ENCODE measurements at regions not wholly inside any gene's neighbourhood (a gene's known extent, or its start where the extent isn't known, plus 50 kb on each side); places are given as distances from the start of the nearest gene placed in this dataset.
A peak's percentile ranks its signal among the peaks of the same experiment; 100 is the strongest.

- intact Hi-C loops (cut with DNase I) = loop anchor here (10.0 kb wide), 1 partner anchor 139 kb away; no protein-coding TSS in a partner anchor
Measured at GRCh38 chr12:93163260-93164036, 214.3 kb upstream of the NUDT4 start.

GRCh38 chr12:93164103-93164880 is 213.4 kb upstream of the NUDT4 start:
- H3K4me3 ChIP-seq = no peak overlapping the region
- peak; percentile 69 for DNase-seq
- peak overlapping the region; percentile 74 for H3K27ac ChIP-seq
- no peaks in the 10 kb centered on the region for H3K36me3 ChIP-seq
- H3K9me3 ChIP-seq = no peaks in the 10 kb centered on the region
- H3K9ac ChIP-seq (ENCODE audit: low read depth in 2 of 2, low read length in 2 of 2) = peak overlapping the region in 1 of 2 donors; percentile 59
- no peaks in the 10 kb centered on the region for H3K27me3 ChIP-seq
- peaks cover 3% of the 10 kb centered on the region for H3K4me1 ChIP-seq
- TF ChIP-seq CTCF (IDR thresholded peaks at IDR 0.05) = no peak
- intact Hi-C loops (cut with DNase I) = loop anchor here (10.0 kb wide), 1 partner anchor 139 kb away; no protein-coding TSS in a partner anchor

More at GRCh38 chr12:93163260-93164036, 214.3 kb upstream of the NUDT4 start:
- Histone ChIP-seq H3K36me3 (no peaks in the 10 kb centered on the region), H3K9me3 (no peaks in the 10 kb centered on the region), H3K9ac (ENCODE audit: low read depth in 2 of 2, low read length in 2 of 2) (peak overlapping the region in 1 of 2 donors; percentile 59), H3K4me3 (no peak overlapping the region), H3K4me1 (peaks cover 3% of the 10 kb centered on the region), H3K27ac (peak overlapping the region; percentile 74), H3K27me3 (no peaks in the 10 kb centered on the region)
- DNase-seq = no peak
- TF ChIP-seq CTCF (IDR thresholded peaks at IDR 0.05) = no peak

DNA sequence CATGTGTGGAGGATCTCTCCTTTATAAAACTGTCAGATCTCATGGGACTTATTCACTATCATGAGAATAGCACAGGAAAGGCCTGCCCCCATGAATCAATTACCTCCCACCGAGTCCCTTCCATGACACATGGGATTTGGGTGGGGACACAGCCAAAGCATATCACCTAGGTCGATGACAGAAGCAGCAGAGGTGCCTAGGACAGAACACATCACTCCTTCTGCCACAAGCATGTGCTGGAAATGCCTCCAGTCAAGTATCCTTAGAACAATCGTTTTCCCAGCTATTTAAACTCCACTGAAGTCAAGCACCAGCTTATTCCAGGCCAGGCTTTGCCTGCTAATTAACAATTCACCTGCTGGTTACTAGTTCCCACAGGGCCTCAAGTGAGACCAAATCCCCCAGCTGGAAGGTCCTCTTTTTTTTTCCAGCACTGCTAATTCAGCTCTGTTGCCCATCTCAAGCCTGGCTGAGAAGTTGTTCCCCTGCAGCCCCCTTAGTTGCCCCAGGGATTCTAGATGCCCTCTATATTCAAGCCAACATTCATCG is 212.3 kb upstream of the NUDT4 start:
- H3K27ac ChIP-seq = peak overlapping the region; percentile 74
- no peaks in the 10 kb centered on the region for H3K27me3 ChIP-seq
- H3K36me3 ChIP-seq = no peaks in the 10 kb centered on the region
- H3K9ac ChIP-seq (ENCODE audit: low read depth in 2 of 2, low read length in 2 of 2) = peak overlapping the region in 1 of 2 donors; percentile 1
- no peaks in the 10 kb centered on the region for H3K9me3 ChIP-seq
- peaks cover 3% of the 10 kb centered on the region for H3K4me1 ChIP-seq
- no peak for TF ChIP-seq CTCF (IDR thresholded peaks at IDR 0.05)
- no peak for DNase-seq
- intact Hi-C loops (cut with DNase I) = loop anchor here (10.0 kb wide), 1 partner anchor 141 kb away; no protein-coding TSS in a partner anchor
- no peak overlapping the region for H3K4me3 ChIP-seq

DNA sequence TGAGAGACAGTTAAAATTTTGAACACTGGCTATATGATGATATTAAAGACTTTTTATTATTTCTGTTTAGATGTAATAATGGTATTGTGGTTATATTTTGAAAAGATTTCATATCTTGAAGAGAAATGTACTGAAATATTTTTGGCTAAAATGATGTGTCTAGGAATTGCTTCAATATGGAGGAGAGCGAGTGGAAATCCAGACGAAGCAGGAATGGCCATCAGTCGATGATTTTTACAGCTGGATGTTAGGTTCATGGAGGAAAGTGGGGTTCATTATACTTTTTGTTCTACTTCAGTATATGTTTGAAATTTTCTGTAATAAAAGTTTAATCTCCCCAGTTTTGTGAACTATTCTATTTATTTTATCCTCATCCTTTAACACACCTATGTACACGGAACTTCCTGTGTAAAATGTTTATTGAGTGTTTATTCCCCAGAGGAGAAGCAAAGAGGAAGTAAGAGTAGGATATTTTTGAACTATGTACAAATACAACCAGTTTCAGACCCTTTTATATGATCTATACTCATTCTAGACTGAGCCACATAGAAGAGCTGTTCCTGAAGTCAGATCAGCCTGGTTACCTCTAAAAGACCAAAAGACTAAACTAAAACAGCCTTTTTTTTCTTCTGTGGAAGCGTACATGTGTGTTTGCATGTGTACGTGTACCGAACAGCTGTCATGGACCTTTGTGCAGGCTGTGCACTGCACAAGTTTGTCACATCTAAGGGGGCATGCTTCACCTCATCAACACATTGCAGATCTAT is 211.0 kb upstream of the NUDT4 start:
- intact Hi-C loops (cut with DNase I) = loop anchor here (10.0 kb wide), 1 partner anchor 142 kb away; no protein-coding TSS in a partner anchor
- no peak for TF ChIP-seq CTCF (IDR thresholded peaks at IDR 0.05)
- no peaks in the 10 kb centered on the region for H3K36me3 ChIP-seq

More for the DNA sequence above, 211.0 kb upstream of the NUDT4 start:
- Histone ChIP-seq H3K4me3 (no peak overlapping the region), H3K9me3 (no peaks in the 10 kb centered on the region), H3K4me1 (peaks cover 3% of the 10 kb centered on the region), H3K27ac (peak overlapping the region; percentile 62), H3K27me3 (no peaks in the 10 kb centered on the region), H3K9ac (ENCODE audit: low read depth in 2 of 2, low read length in 2 of 2) (peak overlapping the region in 1 of 2 donors; percentile 61)
- no peak for DNase-seq
